ENCODE measurements at regions not wholly inside any gene's neighbourhood (a gene's known extent, or its start where the extent isn't known, plus 50 kb on each side); places are given as distances from the start of the nearest gene placed in this dataset.
"Not testable (repeated sequence)": the region's sequence is repeated elsewhere in the genome, so short reads cannot be mapped to it uniquely, and the experiment has no call there.

DNA sequence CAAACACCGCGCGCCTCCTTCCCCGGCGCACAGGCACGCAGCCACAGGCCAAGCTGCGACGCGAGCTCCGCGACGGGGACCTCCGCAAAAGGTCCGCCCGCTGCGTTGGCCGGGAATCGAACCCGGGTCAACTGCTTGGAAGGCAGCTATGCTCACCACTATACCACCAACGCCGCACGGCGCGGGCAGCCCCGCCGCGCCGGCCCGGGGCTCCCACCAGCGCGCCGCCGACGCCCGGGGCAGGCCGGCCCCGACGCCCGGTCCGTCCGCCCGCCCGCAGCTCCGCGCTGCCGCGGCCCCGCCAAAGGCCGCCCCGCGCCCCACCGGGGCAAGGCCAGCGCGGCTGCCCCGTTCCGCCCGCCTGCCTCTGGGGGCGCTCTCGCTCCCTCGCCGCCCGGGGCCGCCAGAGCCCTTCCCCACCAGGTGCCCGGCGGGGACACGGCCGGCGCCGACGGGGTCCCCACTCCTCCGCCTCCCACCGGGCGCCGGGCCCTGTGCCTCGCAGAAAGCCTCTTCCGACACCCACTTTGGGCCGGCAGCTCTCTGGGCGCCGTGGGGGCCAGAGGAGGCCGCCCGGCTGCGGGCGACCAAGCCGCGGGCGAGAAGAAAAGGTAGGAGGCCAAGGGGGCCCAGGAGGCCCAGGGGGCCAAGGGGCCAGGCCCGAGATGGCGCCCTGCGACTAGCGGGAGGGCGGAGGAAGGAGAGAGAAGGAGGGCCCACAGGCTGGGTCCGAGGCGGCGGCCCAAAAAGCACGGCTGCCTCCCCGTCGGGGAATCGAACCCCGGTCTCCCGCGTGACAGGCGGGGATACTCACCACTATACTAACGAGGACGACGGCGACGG is 50.2 kb upstream of the FCGR2A start:
- not testable (repeated sequence) for DNase-seq (ENCODE audit: low read depth in 2 of 2)

DNA sequence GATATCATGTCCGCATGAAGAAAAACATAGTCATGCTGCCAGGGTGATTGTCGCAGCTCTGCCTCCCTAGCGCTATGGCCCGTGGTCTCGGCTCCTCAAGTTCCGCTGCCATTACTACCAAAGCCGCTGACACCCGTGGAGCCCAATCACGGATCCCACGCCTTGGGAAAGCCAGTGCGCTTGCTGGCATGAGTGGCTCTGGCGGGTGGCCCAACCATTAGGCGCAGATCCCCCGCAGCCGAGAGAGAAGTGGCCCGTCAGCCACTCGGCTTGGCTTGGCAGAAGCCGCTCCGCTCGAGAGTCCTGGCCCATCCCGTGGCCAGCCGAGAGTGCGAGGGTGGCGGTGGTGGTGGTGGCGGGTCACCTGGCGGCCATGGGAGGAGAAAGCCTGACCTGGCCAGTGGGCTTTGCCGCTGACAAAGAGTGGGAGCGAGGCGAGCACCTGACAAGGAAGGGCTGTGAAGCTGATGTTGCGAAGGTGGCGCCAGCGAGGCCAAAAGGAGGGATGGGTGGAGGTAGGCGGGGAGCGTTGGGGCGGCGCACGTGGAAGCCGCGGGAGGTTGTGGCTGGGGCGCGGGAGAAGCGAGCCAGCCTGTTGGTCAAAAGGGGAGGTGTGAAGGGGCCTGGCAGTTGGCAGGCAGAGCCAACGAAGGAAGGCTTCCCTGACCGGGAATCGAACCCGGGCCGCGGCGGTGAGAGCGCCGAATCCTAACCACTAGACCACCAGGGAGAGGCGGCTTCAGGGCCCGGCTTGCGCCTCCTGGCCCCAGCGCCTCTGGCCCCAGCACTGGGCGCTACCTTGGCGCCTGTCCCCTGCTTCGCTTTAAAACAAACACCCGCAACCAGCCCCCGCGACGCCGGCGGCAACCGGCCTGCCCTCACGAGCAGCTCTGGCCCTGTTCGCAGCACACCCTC is 51.0 kb upstream of the FCGR2A start:
- not testable (repeated sequence) for DNase-seq (ENCODE audit: low read depth in 2 of 2)

DNA sequence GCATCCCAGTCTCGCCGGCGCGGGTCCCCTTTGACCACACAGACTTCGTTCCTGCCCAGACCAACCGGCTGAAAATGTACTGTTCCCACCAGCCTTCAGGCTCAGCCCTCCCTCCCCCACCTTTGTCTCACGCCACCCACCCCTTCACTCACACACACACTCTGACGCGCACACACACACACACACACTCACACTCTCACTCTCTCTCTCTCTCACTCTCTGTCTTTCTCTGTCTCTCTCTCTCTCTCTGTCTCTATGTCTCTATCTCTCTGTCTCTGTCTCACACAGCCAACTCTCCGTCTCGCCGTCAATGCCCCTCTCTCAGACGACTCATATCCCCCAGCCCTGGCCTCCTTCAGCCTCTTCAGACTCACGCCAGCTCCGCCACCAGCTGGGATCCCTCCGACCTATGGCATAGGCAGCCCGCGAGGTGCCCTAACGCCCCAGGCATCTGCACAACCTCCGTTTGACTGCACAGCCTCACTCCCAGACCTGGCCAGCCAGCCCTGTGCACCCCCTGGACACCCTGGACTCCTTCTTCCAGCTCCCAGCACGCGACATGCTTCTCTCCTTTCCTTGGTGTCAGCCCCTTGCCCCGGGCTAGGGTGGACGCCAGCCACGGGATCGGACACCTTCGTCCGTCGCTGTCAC is 53.4 kb upstream of the FCGR2A start:
- not testable (repeated sequence) for DNase-seq (ENCODE audit: low read depth in 2 of 2)

DNA sequence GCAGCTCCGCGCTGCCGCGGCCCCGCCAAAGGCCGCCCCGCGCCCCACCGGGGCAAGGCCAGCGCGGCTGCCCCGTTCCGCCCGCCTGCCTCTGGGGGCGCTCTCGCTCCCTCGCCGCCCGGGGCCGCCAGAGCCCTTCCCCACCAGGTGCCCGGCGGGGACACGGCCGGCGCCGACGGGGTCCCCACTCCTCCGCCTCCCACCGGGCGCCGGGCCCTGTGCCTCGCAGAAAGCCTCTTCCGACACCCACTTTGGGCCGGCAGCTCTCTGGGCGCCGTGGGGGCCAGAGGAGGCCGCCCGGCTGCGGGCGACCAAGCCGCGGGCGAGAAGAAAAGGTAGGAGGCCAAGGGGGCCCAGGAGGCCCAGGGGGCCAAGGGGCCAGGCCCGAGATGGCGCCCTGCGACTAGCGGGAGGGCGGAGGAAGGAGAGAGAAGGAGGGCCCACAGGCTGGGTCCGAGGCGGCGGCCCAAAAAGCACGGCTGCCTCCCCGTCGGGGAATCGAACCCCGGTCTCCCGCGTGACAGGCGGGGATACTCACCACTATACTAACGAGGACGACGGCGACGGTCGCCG is 57.4 kb upstream of the FCGR2A start:
- DNase-seq (ENCODE audit: low read depth in 2 of 2) = not testable (repeated sequence)

DNA sequence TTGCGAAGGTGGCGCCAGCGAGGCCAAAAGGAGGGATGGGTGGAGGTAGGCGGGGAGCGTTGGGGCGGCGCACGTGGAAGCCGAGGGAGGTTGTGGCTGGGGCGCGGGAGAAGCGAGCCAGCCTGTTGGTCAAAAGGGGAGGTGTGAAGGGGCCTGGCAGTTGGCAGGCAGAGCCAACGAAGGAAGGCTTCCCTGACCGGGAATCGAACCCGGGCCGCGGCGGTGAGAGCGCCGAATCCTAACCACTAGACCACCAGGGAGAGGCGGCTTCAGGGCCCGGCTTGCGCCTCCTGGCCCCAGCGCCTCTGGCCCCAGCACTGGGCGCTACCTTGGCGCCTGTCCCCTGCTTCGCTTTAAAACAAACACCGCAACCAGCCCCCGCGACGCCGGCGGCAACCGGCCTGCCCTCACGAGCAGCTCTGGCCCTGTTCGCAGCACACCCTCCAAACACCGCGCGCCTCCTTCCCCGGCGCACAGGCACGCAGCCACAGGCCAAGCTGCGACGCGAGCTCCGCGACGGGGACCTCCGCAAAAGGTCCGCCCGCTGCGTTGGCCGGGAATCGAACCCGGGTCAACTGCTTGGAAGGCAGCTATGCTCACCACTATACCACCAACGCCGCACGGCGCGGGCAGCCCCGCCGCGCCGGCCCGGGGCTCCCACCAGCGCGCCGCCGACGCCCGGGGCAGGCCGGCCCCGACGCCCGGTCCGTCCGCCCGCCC is 58.1 kb upstream of the FCGR2A start:
- not testable (repeated sequence) for DNase-seq (ENCODE audit: low read depth in 2 of 2)

DNA sequence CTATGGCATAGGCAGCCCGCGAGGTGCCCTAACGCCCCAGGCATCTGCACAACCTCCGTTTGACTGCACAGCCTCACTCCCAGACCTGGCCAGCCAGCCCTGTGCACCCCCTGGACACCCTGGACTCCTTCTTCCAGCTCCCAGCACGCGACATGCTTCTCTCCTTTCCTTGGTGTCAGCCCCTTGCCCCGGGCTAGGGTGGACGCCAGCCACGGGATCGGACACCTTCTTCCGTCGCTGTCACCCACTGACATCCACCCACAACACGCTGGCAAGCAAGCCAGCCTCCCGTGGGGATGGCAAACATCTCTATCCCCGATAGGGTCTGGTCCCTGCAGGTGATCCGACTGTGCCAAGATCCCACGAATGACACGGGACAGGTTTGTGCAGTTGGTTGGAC is 60.5 kb upstream of the FCGR2A start:
- DNase-seq (ENCODE audit: low read depth in 2 of 2) = not testable (repeated sequence)

DNA sequence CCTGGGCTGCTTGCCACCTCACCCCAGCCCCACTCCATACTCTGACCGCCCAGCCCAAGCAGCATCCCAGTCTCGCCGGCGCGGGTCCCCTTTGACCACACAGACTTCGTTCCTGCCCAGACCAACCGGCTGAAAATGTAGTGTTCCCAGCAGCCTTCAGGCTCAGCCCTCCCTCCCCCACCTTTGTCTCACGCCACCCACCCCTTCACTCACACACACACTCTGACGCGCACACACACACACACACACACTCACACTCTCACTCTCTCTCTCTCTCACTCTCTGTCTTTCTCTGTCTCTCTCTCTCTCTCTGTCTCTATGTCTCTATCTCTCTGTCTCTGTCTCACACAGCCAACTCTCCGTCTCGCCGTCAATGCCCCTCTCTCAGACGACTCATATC is 61.0 kb upstream of the FCGR2A start:
- not testable (repeated sequence) for DNase-seq (ENCODE audit: low read depth in 2 of 2)

DNA sequence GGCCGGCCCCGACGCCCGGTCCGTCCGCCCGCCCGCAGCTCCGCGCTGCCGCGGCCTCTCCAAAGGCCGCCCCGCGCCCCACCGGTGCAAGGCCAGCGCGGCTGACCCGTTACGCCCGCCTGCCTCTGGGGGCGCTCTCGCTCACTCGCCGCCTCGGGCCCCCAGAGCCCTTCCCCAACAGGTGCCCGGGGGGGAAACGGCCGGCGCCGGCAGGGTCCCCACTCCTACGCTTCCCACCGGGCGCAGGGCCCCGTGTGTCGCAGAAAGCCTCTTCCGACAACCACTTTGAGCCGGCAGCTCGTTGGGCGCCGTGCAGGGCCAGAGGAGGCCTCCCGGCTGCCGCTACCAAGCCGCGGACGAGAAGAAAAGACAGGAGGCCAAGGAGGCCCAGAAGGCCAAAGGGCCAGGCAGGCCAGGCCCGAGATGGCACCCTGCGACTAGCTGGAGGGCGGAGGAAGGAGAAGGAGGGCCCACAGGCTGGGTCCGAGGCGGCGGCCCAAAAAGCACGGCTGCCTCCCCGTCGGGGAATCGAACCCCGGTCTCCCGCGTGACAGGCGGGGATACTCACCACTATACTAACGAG is 64.9 kb upstream of the FCGR2A start:
- peak; percentile 51 to 63 for DNase-seq (ENCODE audit: low read depth in 2 of 2)

DNA sequence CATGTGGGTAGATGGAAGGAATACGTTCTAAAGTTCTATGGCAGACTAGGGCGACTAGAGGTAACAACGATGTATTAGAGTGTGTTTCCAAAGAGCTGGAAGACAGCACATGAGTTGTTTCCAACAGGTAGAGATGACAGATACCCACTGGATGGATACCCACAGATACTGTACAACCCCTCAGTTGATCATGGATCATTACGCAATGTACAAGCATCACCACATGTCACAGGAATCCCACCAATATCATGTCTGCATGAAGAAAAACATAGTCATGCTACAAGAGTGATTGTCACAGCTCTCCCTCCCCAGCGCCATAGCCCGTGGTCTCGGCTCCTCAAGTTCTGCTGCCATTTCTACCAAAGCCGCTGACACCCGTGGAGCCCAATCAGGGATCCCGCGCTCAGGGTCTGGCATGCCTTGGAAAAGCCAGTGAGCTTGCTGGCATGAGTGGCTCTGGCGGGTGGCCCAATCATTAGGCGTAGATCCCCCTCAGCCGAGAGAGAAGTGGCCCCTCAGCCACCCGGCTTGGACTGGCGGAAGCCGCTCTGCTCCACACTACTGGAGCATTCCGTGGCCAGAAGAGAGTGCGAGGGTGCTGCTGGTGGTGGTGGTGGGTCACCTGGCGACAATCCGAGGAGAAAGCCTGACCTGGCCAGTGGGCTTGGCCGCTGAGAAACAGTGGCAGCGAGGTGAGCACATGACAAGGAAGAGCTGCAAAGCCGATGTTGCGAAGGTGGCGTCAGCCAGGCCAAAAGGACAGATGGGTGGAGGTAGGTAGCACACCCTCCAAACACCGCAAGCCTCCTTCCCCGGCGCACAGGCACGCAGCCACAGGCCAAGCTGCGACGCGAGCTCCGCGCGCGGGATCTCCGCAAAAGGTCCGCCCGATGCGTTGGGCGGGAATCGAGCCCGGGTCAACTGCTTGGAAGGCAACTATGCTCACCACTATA is 65.7 kb upstream of the FCGR2A start:
- DNase-seq (ENCODE audit: low read depth in 2 of 2) = peak; percentile 10 to 60

DNA sequence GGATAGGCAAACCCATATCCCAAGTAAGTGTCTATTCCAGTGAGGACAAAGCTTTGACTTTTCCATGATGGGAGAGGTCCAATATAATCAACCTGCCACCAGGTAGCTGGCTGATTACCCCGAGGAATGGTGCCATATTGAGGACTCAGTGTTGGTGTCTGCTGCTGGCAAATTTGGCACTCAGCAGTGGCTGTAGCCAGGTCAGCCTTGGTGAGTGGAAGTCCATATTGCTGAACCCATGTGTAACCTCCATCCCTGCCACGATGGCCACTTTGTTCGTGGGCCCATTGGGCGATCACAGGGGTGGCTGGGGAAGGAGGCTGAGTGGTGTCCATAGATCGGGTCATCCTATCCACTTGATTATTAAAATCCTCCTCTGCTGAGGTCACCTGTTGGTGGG is 65.5 kb upstream of the CFAP126 start:
- not testable (repeated sequence) for DNase-seq (ENCODE audit: low read depth in 2 of 2)

DNA sequence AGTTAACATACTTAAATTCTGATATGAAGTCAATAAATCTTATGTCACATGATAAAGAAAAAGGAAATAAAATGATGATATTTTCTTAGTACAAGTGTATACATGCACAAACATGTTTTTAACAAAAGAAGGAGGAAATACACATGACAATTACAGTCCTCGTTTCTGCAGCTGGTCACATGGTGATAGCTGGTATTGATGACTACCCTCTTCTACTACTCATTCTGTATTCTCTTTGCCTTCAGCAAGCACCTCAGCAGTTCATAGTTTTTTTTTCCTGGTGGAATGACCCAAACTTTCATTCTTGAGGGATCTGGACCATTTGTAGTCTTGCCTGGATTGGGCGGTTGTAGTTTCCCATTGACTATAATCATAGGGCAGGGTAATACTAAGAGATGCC is 64.4 kb upstream of the CFAP126 start:
- DNase-seq (ENCODE audit: low read depth in 2 of 2) = no peak

DNA sequence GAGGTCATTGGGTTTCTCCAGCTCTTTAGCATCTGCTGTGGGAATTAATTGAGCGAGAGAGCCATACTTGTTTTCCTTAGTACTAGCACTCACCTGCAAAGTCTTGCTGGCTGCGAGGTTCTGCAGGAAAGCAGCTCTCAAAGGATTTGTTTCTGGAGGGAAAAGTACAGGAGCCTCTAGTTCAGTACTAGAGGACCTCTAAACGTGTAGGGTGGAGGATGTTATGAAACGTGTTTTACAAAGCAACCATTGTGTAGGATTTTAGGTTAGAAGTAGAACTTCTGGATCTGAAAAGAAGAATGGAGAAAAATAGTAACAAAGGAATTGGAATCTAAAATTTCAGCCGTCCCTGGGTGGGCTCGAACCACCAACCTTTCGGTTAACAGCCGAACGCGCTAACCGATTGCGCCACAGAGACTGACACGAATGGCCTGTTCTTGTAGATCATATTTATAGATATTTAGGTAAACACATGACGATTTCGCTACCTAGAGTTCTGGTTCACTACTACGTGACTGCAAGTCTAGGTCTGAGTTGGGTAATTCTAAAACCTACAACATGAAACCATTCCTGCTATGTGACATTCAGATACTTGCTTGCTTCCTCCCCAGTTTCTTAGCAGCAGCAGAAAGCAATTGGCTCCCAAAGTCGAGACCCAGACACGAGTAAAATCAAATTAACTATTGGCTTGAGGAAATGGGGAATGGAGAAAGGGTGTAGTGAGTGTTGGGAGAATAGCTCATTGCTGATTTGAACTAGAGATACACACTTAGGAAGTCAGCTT is 60.2 kb upstream of the CFAP126 start:
- peak in 1 of 2 donors; percentile 61 for DNase-seq (ENCODE audit: low read depth in 2 of 2)

DNA sequence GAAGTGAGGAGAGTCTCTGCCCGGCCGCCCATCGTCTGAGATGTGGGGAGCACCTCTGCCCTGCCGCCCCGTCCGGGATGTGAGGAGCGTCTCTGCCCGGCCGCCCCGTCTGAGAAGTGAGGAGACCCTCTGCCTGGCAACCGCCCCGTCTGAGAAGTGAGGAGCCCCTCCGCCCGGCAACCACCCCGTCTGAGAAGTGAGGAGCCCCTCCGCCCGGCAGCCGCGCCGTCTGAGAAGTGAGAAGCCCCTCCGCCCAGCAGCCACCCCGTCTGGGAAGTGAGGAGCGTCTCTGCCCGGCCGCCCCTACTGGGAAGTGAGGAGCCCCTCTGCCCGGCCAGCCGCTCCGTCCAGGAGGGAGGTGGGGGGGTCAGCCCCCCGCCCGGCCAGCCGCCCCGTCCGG is 55.2 kb upstream of the CFAP126 start:
- not testable (repeated sequence) for DNase-seq (ENCODE audit: low read depth in 2 of 2)

DNA sequence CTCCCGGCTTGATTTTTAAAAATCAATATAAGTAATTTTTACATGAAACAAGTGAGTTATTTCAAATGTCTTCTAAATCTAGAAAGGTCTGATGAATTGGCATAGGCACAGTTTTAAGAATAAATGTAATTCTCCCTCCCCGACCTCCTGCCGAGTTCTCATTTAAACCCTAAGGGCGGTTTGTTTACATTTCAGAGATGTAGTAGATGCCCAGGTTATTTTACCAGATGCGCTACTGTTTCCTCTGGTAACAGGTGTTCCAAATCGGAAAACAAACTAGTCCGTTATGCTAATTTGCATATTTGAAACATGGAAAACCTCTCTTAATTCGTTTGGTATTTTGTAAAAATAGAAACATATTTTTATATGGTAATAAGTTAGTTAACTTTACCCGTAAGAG is 53.8 kb upstream of the CFAP126 start:
- no peak for DNase-seq (ENCODE audit: low read depth in 2 of 2)

DNA sequence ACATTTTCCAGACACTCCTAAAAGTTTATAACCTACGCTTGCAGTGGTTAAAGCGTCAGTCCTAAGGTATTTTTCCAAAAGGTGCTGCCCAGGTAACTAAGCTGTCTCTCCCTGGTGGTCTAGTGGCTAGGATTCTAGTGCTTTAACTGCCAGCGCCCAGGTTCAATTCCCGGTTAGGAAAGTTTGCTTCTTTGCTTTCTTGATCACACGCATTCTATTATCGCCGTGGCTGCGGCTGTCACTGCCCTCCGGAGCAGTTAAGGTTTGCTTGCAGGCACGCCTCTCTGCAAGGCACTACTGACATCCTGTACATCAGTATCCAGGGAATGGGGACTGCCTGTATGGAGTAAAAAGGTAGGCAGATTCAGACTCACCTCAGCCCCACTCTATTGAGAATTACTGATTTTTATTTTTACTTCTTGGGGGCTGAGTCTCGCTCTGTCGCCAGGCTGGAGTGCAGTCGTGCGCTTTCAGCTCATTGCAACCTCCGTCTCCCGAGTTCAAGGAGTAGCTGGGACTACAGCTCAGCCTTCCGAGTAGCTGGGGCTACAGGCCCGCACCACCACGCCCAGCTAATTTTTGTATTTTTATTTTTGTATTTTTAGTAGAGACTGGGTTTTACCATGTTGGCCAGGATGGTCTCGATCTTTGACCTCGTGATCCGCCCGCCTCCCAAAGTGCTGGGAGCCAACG is 53.2 kb upstream of the CFAP126 start:
- DNase-seq (ENCODE audit: low read depth in 2 of 2) = no peak

DNA sequence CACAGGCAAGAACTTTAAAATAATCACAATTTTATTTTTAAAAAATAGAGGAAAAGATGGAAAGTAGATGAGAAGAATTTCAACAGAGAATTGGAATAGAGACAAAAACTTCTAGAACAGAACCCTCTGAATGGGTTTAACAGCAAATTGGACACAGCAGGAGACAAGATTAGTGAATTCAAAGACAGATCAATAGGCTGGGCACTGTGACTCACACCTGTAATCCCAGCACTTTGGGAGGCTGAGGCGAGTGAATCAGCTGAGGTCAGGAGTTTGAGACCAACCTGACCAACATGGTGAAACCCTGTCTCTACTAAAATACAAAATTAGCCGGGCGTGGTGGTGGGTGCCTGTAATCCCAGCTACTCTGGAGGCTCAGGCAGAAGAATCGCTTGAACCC is 49.9 kb upstream of the CFAP126 start:
- DNase-seq (ENCODE audit: low read depth in 2 of 2) = not testable (repeated sequence)

Measured in stimulated activated CD4-positive, alpha-beta T cell treated with anti-CD3 and anti-CD28 coated beads, Interleukin-4, amount 100 ng/mL, for 48 hours (primary cell).